OCI-M2 (cell line): ENCODE measurements at regions not wholly inside any gene's neighbourhood (a gene's known extent, or its start where the extent isn't known, plus 50 kb on each side); places are given as distances from the start of the nearest gene placed in this dataset.

Experiments used
- DNase-seq: peaks from one replicate; lab custom pipeline; 2025; ENCODE audit not compliant: unreplicated experiment; lab: John Stamatoyannopoulos, UW

DNA sequence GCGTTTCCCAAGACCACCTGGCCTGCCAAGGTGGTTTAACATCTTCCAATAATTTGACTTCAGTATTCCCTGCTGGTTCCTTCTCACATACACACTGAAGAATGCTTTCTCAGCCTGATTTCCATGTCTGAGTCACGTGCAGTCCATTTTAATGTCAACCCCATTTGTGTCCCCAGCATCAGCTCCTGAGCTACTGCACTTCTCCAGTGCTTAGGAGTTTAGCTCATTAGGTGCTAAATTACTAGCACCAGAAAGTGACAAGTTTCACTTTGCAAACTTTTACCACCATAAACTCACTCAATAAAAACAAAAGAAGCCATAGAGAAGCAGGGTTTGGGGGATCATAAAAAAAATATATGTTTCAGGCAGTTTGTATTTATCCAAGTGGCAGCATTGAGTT, 279.3 kb upstream of the SORCS1 start:
- no peak for DNase-seq

DNA sequence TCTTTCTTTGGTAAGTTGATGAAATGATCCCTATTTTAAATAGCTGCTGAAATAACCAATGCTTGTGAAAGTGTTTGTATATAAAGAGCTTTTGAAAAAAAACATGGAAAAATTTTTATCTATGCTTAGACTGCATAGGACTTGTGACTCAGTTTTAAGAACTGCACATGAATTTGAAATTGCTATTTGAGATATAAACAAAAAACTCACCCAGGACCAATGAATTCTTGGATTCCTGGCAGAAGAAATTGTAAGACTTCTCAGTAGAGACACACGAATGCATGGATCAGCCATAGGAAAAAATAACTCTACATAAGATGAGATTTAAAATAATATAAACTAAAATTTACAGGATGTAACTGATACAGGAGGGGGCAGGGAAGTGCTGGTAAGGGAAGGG, 278.8 kb upstream of the SORCS1 start:
- no peak for DNase-seq

DNA sequence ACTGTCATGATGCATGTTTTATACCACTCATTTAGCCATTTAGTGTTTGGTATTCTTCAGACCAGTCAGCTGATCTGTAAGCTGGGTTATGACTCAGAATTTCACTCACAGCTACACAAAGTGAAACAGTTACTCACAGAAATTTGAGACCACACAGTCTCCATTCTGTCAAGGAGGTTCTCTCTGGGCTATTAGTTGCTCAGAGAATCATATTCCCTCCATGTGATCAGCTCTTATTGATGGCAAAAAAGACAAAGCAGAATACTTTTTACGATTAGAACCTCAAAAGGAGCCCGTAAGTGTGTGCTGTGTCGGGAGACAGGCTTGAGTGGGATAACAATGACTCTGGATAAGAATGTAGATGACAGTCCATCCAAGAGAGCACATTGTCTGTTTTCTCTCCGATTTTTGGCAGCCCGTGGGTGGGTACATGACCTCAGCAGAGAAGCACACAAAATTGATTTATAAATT, 277.6 kb upstream of the SORCS1 start:
- DNase-seq, result no peak

DNA sequence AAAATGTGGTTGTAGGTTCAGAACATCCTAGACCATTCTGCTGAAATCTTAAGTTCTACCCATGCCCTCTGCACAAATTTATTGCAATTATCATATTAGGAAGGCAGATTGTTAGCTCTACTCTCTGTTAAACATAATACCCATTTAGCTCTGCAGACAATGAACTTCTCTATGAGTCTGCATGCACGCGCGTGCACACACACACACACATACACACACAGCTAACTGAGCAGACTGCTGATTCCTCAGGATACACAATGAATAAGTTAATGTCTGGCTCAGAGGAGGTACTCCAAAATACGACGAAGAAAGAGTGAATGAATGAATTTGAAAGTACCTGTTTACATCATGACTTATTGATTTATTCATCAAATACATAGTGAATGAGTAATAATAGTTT, 276.2 kb upstream of the SORCS1 start:
- DNase-seq, result no peak

DNA sequence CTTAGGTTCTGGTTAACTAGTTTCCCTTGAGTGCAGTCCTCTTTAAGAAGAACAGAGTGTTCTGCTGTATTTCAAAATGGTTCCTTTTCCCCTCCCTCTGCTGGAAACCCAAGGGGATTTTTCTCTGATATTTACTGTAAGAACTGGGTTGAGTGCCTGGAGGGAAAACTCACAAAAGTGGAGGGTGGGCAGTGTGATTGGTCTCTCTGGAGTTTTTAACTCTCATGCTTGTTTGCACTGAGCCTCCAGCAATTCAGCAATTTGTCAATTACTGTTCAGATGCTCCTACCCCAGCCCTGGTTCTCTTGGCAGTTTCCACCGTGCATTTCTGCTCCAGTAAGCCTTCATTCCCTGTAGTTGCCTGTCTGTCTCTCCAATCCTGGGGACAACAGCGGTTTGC, 273.4 kb upstream of the SORCS1 start:
- no peak for DNase-seq

DNA sequence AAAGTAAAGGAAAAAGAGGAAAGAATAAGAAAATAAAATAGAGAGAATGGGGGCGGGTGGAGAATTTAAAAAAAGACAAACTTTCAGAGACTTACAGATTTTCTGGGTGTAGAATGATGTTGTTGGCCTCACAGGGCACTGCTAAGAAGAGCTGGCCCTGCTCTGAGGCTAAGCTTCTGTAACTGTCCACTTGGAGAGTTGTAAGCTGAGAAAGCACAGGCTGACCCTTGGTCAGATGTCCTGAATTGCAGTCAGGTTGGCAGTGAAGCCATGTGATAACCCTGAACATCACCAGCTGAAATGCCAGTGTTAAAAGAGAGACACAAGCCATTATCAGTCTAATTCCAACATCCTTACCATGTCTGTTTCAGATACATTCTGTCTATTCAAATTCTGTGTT, 272.1 kb upstream of the SORCS1 start:
- no peak for DNase-seq

DNA sequence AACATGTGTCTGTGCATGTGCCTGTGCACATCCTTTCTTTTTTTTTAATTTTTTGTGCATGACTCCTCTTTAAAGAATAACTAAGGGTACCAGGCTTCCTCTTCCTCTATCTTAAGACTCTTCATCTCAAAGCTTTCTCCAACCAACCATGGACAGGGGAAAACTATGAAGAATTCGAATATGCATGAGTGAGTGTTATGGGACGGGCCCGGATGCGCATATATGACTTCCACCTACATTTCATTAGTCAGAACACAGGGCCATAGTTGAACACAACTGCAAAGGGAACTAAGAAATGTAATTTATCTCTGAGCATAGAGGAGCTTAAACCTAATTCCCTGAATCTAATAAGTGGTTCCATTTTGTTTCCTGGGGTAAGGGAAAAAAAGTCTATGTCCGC, 270.3 kb upstream of the SORCS1 start:
- no peak for DNase-seq

DNA sequence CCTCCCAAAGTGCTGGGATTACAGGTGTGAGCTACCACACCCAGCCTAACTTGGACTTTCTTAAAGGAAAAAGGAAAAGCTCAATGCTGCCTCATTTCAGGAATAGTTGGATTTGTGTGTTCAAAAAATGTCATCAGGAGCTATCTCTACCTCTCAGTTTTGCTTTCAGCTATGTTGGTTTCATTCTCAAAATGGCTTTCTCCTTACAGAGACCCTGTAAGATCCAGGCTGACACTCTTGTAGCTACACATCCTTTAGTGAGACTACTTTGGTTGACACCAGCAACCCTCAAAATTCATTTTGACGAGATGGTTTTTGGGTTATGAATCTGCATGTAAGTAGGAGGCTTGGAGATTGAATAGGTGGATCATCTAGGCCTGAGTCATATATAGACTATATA, 269.7 kb upstream of the SORCS1 start:
- no peak for DNase-seq

DNA sequence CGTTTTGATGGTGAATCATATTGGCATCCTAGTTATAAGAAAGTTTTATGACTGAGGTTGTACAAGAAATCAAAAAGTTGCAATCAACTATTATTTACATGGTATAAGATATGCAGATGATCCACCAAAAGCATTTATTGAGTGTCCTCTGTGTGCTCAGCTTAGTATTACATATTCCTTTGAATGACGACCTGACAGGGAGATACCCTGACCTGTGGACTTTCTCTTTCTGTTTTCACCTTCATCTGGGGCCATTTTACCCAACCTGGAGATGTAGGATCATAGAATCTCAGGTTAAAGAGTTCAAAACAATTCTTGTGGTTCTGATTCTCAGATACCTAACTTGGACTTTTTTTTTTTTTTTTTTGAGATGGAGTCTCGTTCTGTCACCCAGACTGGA, 269.1 kb upstream of the SORCS1 start:
- DNase-seq, result no peak

DNA sequence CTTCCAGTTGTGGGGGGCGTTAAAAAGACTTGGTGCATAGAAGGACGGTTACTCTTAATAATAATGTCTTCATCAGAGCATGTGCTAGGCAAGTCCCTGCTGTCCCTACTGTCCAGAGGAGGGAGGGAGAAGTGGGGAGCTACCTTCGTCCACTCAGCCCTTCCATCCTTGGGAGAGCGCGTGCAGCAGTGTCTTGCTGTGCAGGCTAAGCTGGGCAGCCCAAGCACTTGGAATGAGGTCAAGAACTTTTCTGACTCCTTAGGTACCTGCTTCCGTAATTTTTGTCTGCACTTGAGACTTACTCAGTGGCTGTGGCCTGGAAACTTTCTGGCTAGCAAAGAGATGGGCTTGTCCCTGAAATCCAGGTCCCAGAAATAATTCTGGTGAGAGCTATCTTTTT, 265.9 kb upstream of the SORCS1 start:
- DNase-seq, result no peak

DNA sequence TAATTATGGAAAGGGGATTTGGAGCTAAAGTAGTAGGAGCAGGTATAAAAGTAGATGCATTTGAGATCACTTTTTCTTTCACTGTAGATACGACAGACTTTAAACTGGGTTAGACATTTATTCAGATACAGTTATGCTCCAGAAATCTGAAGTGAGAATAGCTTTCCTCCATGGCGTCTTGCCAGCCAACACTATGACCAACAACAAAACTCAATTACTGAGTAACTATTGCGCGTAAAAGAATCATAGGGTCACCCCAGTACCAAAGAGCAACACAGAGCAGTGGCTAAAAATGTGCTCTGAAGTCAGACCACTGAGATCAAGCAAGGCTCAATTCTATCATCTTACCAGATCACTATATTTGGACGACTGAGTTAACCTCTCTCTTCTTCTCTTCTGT, 262.5 kb upstream of the SORCS1 start:
- no peak for DNase-seq

DNA sequence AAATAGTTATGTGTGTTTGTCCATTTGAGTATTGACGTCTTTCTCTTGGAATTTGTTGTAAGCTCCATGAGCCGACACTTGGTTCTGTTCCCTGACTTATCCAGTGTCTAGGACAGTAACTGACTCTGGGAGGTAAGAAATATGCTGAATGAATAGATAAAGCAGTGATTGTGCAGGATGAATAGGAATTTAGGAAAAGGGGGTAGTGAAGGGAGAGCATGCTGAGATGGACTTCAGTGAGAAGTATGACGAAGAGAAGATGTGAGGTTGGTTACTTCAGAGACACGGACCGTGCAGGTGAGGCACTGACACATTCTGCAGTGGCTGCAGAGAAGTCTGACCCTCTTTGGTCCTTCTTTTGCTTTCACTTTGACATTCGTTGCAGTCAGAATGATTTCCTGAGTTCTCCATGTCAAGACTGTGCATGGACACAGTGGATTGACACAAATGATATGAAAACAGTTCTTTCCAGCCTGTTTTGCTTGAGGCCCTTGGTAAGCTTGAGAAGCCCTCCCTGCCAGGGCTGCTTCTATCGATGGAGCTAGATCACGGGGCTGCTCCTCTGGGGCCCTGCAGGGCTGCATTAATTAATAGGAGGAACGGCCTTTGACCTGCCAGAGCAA, 261.5 kb upstream of the SORCS1 start:
- DNase-seq, result no peak

DNA sequence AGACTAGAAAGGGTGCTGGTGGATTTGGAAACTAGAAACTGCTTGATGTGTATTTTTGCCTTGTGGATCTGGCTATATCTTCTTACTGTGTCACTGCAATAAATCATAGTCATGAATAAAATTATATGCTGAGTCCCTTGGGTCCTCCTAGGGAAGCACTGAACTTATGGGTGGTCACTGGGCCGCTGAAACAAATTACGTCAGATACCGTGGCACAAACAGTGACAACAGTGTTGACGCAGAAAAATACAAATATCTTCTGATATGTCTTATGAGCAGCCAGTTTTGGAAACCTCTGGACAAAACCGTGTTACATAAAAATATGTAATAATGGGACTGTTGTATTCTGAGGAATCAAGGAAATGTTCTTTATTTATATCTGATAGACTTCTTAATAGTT, 260.1 kb upstream of the SORCS1 start:
- no peak for DNase-seq

DNA sequence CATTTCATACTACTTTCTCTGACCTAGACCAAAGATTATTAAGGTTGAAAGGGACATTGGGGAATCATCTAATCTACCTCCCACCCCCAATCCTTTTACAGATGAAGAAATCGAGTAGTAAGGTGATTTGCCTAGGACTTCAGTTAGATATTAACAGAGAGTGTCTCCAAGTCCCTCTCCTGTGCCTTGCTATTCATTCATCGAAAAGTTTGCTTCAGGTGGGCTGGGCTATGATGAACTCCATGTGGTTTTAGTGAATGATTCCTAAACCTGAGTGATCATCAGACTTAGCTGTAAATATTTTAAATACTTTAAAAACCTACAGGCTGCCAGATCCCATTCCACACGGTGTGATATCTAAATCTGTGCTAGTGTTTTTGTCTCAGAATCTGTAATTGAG, 259.4 kb upstream of the SORCS1 start:
- no peak for DNase-seq

DNA sequence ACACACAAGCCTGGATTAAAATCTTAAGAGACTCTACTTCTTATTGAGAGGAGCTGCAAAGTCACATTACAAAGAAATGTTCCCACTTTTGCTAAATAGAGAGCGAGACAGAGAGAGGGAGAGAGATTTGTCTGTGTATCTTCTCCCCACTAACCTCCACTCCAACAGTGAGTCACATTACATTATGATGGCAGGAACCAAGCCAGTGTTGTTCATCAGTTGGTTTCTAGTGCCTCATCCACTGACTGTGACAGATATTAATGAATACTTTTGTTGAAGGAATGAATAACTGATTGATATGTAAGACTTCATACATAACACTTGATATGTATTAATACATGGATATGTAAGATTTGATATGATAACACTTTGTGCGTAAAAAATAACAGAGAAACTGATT, 258.2 kb upstream of the SORCS1 start:
- no peak for DNase-seq

DNA sequence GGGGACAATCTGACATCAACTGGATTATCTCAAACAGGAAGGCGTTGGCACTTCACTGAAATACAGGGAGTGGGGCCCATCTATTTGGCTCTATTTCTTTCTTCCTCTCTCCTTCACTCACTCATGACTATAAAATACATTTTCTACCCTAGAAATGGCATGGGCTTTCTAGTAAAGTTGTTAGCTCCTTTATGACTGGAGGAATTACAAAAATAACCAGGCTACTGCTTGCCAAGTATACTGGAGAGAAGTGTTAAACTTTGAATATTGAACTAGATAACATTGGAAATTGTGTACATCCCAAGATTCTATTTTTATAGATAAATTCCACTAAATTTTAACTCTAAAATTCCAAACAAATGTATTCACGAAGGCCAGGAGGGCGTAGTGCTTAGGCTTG, 255.7 kb upstream of the SORCS1 start:
- DNase-seq, result no peak

DNA sequence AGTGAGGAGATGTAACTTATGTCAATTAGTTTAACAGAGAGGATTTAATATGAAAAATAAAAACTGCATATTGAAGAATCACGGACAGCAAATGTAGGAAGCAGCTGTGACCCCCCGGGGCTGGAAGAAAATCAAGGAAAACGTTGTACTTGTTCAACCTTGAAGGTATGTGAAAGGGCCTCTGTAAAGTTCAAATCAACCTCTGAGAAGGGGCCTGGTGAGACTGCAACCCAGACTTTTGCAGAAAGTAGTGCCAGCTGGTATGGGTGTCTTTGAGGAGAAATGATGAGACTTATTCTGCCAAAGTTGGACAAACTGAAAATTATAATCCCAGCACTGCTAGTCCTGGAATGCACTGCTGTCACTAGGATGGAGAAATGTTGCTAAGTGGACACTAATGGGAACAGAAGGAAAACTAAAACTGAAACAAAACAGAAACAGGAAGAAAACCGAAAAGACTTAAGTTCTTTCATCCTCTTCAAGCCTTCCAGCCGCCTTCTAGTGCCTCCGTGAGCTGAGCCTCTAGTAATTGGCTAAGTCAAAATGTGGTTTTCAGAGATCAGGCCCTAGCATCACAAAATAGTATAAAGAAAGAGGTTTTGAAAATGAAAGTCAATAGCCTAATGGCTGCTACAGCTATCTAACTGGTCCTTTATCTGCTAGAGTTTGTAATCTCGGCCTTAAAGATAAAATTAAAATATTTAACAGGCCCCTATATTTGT, 253.7 kb upstream of the SORCS1 start:
- DNase-seq, result no peak

DNA sequence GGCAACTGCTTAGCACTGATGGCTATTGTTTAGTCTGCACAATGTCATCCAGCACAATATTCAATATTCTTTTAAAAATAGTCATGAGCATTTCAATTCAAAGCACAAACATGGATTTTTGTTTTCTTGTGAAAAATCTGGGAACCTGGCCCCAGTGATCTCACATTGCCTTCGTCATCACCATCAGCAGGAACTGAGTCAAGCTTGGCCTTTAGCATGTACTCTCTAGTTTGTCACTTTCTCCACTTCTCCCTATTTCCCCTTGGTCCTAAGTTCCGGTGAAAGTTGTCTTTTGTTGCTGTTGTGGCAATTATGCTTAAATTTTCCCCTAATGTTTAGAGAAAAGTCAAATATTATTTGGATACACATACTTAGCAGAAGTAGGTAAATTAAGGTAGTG, 252.9 kb upstream of the SORCS1 start:
- no peak for DNase-seq

DNA sequence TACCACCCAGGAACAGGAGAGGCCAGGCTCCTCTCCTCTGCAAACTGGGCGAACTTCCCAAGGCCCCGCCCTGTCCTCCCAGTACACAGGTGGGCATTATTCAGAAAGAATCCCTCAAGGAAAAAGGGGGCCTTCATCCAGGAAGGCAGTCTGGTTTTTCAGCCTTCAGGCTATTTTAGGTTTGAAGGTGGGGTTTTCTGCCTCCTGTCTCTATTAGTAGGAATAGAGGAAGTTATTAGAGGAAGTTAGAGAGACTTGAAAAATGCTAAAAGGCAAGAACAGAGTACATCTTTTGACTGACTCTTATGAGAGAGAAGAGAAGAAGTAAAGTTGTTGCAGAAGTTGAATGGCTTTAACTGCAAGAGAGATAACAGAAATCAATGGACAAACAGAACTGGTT, 250.9 kb upstream of the SORCS1 start:
- DNase-seq, result no peak

DNA sequence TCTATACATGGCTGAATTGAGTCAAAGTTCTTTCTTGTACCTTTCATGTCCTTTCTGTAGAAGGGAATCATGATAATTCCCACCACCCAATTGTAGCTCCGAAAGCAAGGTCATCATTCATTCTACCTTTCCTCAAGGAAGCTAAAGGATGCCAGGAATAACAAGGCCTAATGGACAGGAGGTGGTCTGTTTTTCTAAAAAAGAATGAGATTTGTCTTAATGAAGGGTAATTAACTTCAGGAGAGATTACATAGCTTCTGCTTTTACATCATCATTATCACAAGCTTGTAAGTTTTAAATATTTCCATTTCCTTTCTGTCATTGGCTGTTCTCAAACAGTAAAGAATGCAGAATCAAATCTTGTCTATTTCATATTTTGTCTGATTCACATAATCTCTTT, 249.5 kb upstream of the SORCS1 start:
- DNase-seq, result no peak

DNA sequence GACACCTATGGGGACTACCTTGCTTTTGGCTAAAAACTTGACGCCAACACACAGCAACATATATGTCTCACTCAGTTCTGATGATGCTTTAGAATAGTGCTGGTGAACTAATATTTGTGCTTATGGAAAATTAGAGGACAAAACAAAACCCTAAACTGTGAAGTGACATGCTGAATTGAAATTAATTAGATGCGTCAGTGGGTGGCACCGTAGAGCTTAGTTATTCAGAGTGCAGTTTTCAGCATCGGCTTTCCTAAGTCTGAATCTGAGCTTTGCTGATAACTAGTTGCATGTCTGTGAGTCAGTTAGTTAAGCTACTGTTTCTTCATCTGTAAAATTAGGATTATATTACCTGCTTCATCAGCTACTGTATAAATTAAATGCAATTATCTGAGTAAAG, 245.0 kb upstream of the SORCS1 start:
- DNase-seq, result no peak

DNA sequence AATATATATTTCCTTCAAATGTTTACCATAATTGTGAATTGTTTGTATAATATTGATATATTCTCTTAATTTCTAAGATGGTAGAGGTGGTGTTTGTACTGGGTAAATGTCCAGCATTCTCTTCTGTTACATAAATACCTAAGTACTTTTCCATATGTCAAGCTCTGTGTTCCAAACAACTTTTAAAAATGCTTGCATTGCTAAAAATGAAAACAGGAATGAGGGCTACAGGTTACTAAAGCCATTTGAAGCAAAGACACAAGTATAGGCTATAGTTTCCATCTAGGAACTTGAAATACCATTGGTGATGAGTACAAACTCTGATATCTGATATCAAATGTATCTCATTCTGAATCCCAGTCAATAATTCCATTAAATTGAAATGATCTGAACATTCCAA, 233.6 kb upstream of the SORCS1 start:
- no peak for DNase-seq

DNA sequence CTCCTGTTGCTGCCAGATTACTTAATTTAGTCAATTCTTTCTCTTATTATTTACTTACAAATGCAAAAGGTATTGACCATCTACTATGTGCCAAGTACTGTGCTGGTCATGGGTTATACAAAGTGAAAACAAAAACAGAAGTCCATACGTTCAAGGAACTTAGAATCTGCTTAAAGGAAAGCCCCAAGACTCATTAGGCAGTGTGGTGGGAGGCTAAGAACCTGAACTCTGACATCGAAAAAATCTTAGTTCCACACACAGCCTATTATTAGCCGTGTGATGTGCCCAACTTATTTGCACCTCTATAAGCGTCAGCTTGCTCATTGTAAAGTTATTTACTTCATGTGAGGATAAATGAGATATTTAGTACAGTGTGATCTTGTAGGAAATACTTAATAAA, 227.4 kb upstream of the SORCS1 start:
- no peak for DNase-seq
